GM12892 (cell line): ENCODE measurements at regions not wholly inside any gene's neighbourhood (a gene's known extent, or its start where the extent isn't known, plus 50 kb on each side); places are given as distances from the start of the nearest gene placed in this dataset.
"Not testable (repeated sequence)": the region's sequence is repeated elsewhere in the genome, so short reads cannot be mapped to it uniquely, and the experiment has no call there.

Experiments used
- DNase-seq: peaks from one replicate; pipeline ENCODE4 v3.0.0; 2011; ENCODE audit not compliant: insufficient read length
- FAIRE-seq: peaks from 2 replicates; lab custom pipeline; 2011; peaks lifted over from hg19 to GRCh38; lab: Jason Lieb, UNC
- POLR2A ChIP-seq: IDR thresholded peaks from 2 replicates; pipeline ENCODE4 v1.6.1; 2011; ENCODE audit warnings: low read depth, low read length, control low read depth
- POLR2AphosphoS5 ChIP-seq: IDR thresholded peaks from 2 replicates; pipeline ENCODE4 v1.6.1; 2011; ENCODE audit warnings: low read depth, low read length, control low read depth
- TAF1 ChIP-seq: IDR thresholded peaks from 2 replicates; pipeline ENCODE4 v1.6.1; 2011; ENCODE audit warnings: low read depth, mild to moderate bottlenecking, control low read depth, low read length, borderline replicate concordance

- no peak for DNase-seq
- peak; percentile 33 for FAIRE-seq
- TF ChIP-seq TAF1 (no peak), POLR2AphosphoS5 (no peak), POLR2A (no peak)
These were observed 193.1 kb downstream of the ALG10 start for GRCh38 chr12:34215213-34215892.

- DNase-seq (no peak), FAIRE-seq (no peak)
- TF ChIP-seq POLR2AphosphoS5 (no peak), POLR2A (no peak), TAF1 (no peak)
These were observed 193.6 kb downstream of the ALG10 start for GRCh38 chr12:34215893-34216285.

GRCh38 chr12:34217660-34218059, 195.4 kb downstream of the ALG10 start:
- no peak for FAIRE-seq
- TF ChIP-seq TAF1 (no peak), POLR2A (no peak), POLR2AphosphoS5 (no peak)

GRCh38 chr12:34218193-34219045, 196.1 kb downstream of the ALG10 start:
- FAIRE-seq (no peak), DNase-seq (no peak)
- TF ChIP-seq POLR2AphosphoS5 (no peak), TAF1 (no peak), POLR2A (no peak)

More at GRCh38 chr12:34217660-34218059, 195.4 kb downstream of the ALG10 start:
- no peak for DNase-seq

GRCh38 chr12:34219046-34219770, 196.9 kb downstream of the ALG10 start:
- DNase-seq: no peak
- no peak for TF ChIP-seq POLR2AphosphoS5
- no peak for TF ChIP-seq POLR2A
- TF ChIP-seq TAF1: no peak
- no peak for FAIRE-seq

- not testable (repeated sequence) for FAIRE-seq
These were observed 197.8 kb downstream of the ALG10 start for GRCh38 chr12:34220079-34220478.

GRCh38 chr12:34223640-34224039, 201.3 kb downstream of the ALG10 start:
- TF ChIP-seq POLR2AphosphoS5 (no peak), POLR2A (no peak), TAF1 (no peak)
- no peak for DNase-seq
- FAIRE-seq: no peak

More at GRCh38 chr12:34220079-34220478, 197.8 kb downstream of the ALG10 start:
- not testable (repeated sequence) for DNase-seq

- not testable (repeated sequence) for DNase-seq
- peak; percentile 5 for FAIRE-seq
These were observed 203.7 kb downstream of the ALG10 start for GRCh38 chr12:34226044-34226443.

- not testable (repeated sequence) for FAIRE-seq
These were observed 205.8 kb downstream of the ALG10 start for GRCh38 chr12:34228046-34228445.

GRCh38 chr12:34229033-34229432, 206.7 kb downstream of the ALG10 start:
- not testable (repeated sequence) for FAIRE-seq, DNase-seq

More at GRCh38 chr12:34228046-34228445, 205.8 kb downstream of the ALG10 start:
- not testable (repeated sequence) for DNase-seq

GRCh38 chr12:34233618-34234017, 211.3 kb downstream of the ALG10 start:
- DNase-seq (no peak), FAIRE-seq (no peak)

GRCh38 chr12:34236073-34236472, 213.8 kb downstream of the ALG10 start:
- DNase-seq (no peak), FAIRE-seq (peak; percentile 76)
- no peak for TF ChIP-seq POLR2A
- no peak for TF ChIP-seq POLR2AphosphoS5

More at GRCh38 chr12:34233618-34234017, 211.3 kb downstream of the ALG10 start:
- no peak for TF ChIP-seq TAF1
- TF ChIP-seq POLR2A: no peak
- no peak for TF ChIP-seq POLR2AphosphoS5
